GM08714 (cell line): ENCODE measurements at regions not wholly inside any gene's neighbourhood (a gene's known extent, or its start where the extent isn't known, plus 50 kb on each side); places are given as distances from the start of the nearest gene placed in this dataset.

Experiments used
- H3K4me3 ChIP-seq: fragments of 200-500 bp; sonication (Bioruptor generic); 2 replicates; pipeline ENCODE4 v1.5.1; 2014; ENCODE audit warnings: mild to moderate bottlenecking, low read length, inconsistent platforms
- ZNF274 ChIP-seq: IDR thresholded peaks from 2 replicates; pipeline ENCODE4 v1.6.1; 2012; ENCODE audit warnings: mild to moderate bottlenecking, low read depth, low read length

GRCh38 chr18:46246101-46246500 is 141.9 kb downstream of the HAUS1 start:
- TF ChIP-seq ZNF274, result no peak

GRCh38 chr18:46247942-46248341 is 143.8 kb downstream of the HAUS1 start:
- H3K4me3 ChIP-seq, result no peak overlapping the region
- no peak for TF ChIP-seq ZNF274

More at GRCh38 chr18:46246101-46246500, 141.9 kb downstream of the HAUS1 start:
- no peak overlapping the region for H3K4me3 ChIP-seq

- no peak for TF ChIP-seq ZNF274
- H3K4me3 ChIP-seq, result no peak overlapping the region; the same call in 1 of the 2 replicates
These were observed 146.1 kb downstream of the HAUS1 start for GRCh38 chr18:46250084-46250811.

GRCh38 chr18:46250812-46251173 is 146.6 kb downstream of the HAUS1 start:
- H3K4me3 ChIP-seq, result no peak overlapping the region; the same call in 1 of the 2 replicates
- no peak for TF ChIP-seq ZNF274

- TF ChIP-seq ZNF274, result no peak
- no peak overlapping the region for H3K4me3 ChIP-seq
These were observed 148.6 kb downstream of the HAUS1 start for GRCh38 chr18:46252759-46253158.

- TF ChIP-seq ZNF274, result no peak
- no peak overlapping the region for H3K4me3 ChIP-seq
These were observed 149.3 kb downstream of the HAUS1 start for GRCh38 chr18:46253498-46253897.

- no peak overlapping the region for H3K4me3 ChIP-seq
- no peak for TF ChIP-seq ZNF274
These were observed 151.9 kb downstream of the HAUS1 start for GRCh38 chr18:46256078-46256477.

- TF ChIP-seq ZNF274, result no peak
- H3K4me3 ChIP-seq, result no peak overlapping the region
These were observed 153.2 kb downstream of the HAUS1 start for GRCh38 chr18:46257366-46257765.

- no peak for TF ChIP-seq ZNF274
These were observed 156.1 kb downstream of the HAUS1 start for GRCh38 chr18:46260016-46260878.

GRCh38 chr18:46260879-46261143 is 156.6 kb downstream of the HAUS1 start:
- H3K4me3 ChIP-seq, result no peak overlapping the region
- no peak for TF ChIP-seq ZNF274

More at GRCh38 chr18:46260016-46260878, 156.1 kb downstream of the HAUS1 start:
- no peak overlapping the region for H3K4me3 ChIP-seq

- H3K4me3 ChIP-seq, result no peak overlapping the region
- TF ChIP-seq ZNF274, result no peak
These were observed 157.6 kb downstream of the HAUS1 start for GRCh38 chr18:46261799-46262198.

GRCh38 chr18:46262856-46263255 is 158.7 kb downstream of the HAUS1 start:
- TF ChIP-seq ZNF274, result no peak
- no peak overlapping the region for H3K4me3 ChIP-seq

- no peak for TF ChIP-seq ZNF274
These were observed 160.1 kb downstream of the HAUS1 start for GRCh38 chr18:46264255-46264654.

GRCh38 chr18:46265196-46266156 is 161.3 kb downstream of the HAUS1 start:
- no peak overlapping the region for H3K4me3 ChIP-seq
- TF ChIP-seq ZNF274, result no peak

More at GRCh38 chr18:46264255-46264654, 160.1 kb downstream of the HAUS1 start:
- H3K4me3 ChIP-seq, result no peak overlapping the region
